Lower leg skin (tissue), 3 donors: ENCODE measurements at regions not wholly inside any gene's neighbourhood (a gene's known extent, or its start where the extent isn't known, plus 50 kb on each side); places are given as distances from the start of the nearest gene placed in this dataset.

Experiments
- CTCF ChIP-seq, 3 donors: fragments of 450-650 bp; IDR thresholded peaks; one replicate each; pipeline ENCODE4 v1.5.1; 2016; ENCODE audit warnings: antibody characterized with exemption in 3 of 3, mild to moderate bottlenecking in 3 of 3, moderate library complexity in 2 of 3
- POLR2A ChIP-seq, 2 donors: fragments of 450-650 bp; IDR thresholded peaks; one replicate each; pipeline ENCODE4 v1.6.1; 2016 to 2017; ENCODE audit warnings: antibody characterized with exemption in 2 of 2, mild to moderate bottlenecking in 1 of 2, moderate library complexity in 1 of 2

GRCh38 chr17:72461757-72462156 lies 340.9 kb downstream of the SOX9 start:
- TF ChIP-seq CTCF (IDR thresholded peaks at IDR 0.05) = no peak
- no peak for TF ChIP-seq POLR2A (IDR thresholded peaks at IDR 0.05)
